HG03095 (cell line): ENCODE measurements at regions not wholly inside any gene's neighbourhood (a gene's known extent, or its start where the extent isn't known, plus 50 kb on each side); places are given as distances from the start of the nearest gene placed in this dataset.

ENCODE experiments used
- ATAC-seq: cut with Tn5 transposase; IDR thresholded peaks from one replicate; pipeline ENCODE4 v1.9.1; 2021; ENCODE audit warnings: moderate library complexity; ENCODE audit not compliant: unreplicated experiment

- ATAC-seq, result no peak
Observed at GRCh38 chr4:81573840-81574239, 102.1 kb upstream of the RASGEF1B start.

GRCh38 chr4:81572402-81572801, 100.7 kb upstream of the RASGEF1B start:
- ATAC-seq, result no peak

- no peak for ATAC-seq
Observed at GRCh38 chr4:81571105-81571504, 99.4 kb upstream of the RASGEF1B start.

GRCh38 chr4:81566161-81566591, 94.5 kb upstream of the RASGEF1B start:
- ATAC-seq, result no peak

- ATAC-seq, result no peak
Observed at GRCh38 chr4:81565142-81565870, 93.6 kb upstream of the RASGEF1B start.

- no peak for ATAC-seq
Observed at GRCh38 chr4:81564025-81564424, 92.3 kb upstream of the RASGEF1B start.

- peak; percentile 89 for ATAC-seq
Observed at GRCh38 chr4:81562093-81562492, 90.4 kb upstream of the RASGEF1B start.

GRCh38 chr4:81557306-81557705, 85.6 kb upstream of the RASGEF1B start:
- no peak for ATAC-seq

- ATAC-seq, result no peak
Observed at GRCh38 chr4:81555489-81555888, 83.8 kb upstream of the RASGEF1B start.

GRCh38 chr4:81552086-81552485, 80.4 kb upstream of the RASGEF1B start:
- no peak for ATAC-seq

- ATAC-seq, result no peak
Observed at GRCh38 chr4:81550388-81550859, 78.7 kb upstream of the RASGEF1B start.

GRCh38 chr4:81549984-81550383, 78.3 kb upstream of the RASGEF1B start:
- ATAC-seq, result no peak

- no peak for ATAC-seq
Observed at GRCh38 chr4:81546777-81547176, 75.1 kb upstream of the RASGEF1B start.

- no peak for ATAC-seq
Observed at GRCh38 chr4:81541161-81541945, 69.6 kb upstream of the RASGEF1B start.

- ATAC-seq, result no peak
Observed at GRCh38 chr4:81538716-81539427, 67.2 kb upstream of the RASGEF1B start.

GRCh38 chr4:81531410-81531809, 59.7 kb upstream of the RASGEF1B start:
- ATAC-seq, result no peak

GRCh38 chr4:81528979-81529378, 57.3 kb upstream of the RASGEF1B start:
- ATAC-seq, result no peak

GRCh38 chr4:81528200-81528599, 56.5 kb upstream of the RASGEF1B start:
- no peak for ATAC-seq

- ATAC-seq, result no peak
Observed at GRCh38 chr4:81527709-81528108, 56.0 kb upstream of the RASGEF1B start.

- ATAC-seq, result no peak
Observed at GRCh38 chr4:81527115-81527514, 55.4 kb upstream of the RASGEF1B start.

- ATAC-seq, result no peak
Observed at GRCh38 chr4:81526706-81527105, 55.0 kb upstream of the RASGEF1B start.
